ENCODE measurements at regions not wholly inside any gene's neighbourhood (a gene's known extent, or its start where the extent isn't known, plus 50 kb on each side); places are given as distances from the start of the nearest gene placed in this dataset.
"Not testable (repeated sequence)": the region's sequence is repeated elsewhere in the genome, so short reads cannot be mapped to it uniquely, and the experiment has no call there.

GRCh38 chr4:181821039-181822004 is 421.9 kb upstream of the TENM3 start:
- peak; percentile 24 for DNase-seq (ENCODE audit: low spot score)

DNA sequence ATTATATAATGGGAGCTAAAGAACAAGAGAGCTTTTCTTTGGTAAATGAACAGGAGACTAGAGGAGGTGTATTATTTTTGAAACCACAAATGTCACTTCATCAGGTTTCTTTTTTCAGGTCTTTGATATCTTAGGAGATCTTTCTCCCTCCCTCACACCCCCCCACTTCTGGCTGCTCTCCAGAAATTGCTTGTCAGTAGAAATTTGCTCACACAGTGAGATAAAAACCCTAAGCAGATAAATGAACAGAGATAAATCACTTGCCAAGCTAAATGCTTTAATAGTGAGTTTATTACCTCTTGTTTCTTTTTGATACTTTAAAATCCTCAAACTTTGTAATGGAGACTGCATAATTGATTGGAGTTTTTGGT is 421.2 kb upstream of the TENM3 start:
- no peak for DNase-seq (ENCODE audit: low spot score)

DNA sequence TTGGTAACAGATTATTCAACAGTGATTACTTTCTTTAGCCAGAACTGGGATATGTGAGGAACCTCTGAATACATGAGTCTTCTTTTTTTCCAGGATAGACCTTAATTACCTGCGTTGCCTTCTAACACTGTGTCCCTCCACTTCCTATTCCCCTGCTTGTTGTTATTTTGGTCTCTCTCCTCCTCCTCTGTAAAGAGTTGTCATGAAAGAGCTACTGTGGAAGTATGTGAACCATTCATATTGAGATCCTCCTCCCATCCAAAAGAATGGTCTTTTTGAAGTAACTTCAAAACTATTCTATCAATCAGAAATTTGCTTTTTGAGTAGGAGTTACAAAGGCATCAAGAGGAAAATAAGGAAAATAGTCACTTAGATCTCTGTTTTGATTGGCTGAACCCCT is 420.0 kb upstream of the TENM3 start:
- DNase-seq (ENCODE audit: low spot score) = no peak

GRCh38 chr4:181823645-181824044 is 419.6 kb upstream of the TENM3 start:
- DNase-seq (ENCODE audit: low spot score) = no peak

GRCh38 chr4:181825564-181825963 is 417.6 kb upstream of the TENM3 start:
- no peak for DNase-seq (ENCODE audit: low spot score)

- no peak for DNase-seq (ENCODE audit: low spot score)
Observed at GRCh38 chr4:181827246-181827645, 416.0 kb upstream of the TENM3 start.

DNA sequence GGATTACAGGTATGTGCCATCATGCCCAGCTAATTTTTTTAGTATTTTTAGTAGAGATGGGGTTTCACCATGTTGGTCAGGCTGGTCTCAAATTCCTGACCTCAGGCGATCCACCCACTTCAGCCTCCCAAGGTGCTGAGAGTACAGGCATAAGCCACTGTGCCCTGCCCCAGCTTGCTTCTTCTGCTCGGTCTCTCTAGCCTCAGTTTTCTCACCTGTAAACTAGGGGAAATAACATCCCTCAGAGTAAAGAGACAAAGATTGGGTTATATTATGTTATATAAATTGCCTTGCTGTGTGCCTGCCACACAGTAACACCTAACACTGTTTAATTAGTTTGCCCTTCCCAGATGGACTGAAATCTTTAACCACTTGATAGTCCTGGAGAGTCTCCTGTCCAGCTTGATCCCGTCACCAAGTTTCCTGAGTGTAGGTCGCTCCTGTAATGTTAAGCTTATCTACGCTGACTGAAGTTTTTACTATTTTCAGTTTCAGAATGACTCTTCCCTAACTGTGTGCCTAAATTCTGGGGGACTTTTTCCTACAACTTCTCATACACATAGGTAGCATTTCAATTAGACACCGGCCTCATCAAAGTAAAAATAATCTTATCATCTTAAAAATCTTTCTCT is 412.7 kb upstream of the TENM3 start:
- DNase-seq (ENCODE audit: low spot score) = no peak

- DNase-seq (ENCODE audit: low spot score) = no peak
Observed at GRCh38 chr4:181834071-181834470, 409.1 kb upstream of the TENM3 start.

DNA sequence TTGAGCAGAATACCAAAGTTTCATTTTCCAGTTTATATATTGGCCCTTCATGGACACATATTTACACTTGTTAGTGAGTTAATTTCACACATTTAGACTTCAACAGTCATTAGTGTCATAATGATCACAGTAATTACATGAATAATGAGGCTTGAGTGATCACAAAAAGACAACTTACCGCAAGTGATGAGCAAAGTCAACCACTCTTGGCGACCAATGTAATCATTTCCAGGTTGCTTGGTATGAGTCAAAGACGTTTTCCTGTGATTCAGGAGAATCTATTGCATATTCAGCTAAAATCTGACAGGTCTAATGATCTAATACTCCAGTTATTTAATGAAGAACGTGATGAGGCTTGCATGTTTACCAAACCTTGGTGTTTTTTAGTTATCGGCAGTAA is 407.9 kb upstream of the TENM3 start:
- no peak for DNase-seq (ENCODE audit: low spot score)

- no peak for DNase-seq (ENCODE audit: low spot score)
Observed at GRCh38 chr4:181838253-181838652, 404.9 kb upstream of the TENM3 start.

GRCh38 chr4:181843797-181844196 is 399.4 kb upstream of the TENM3 start:
- not testable (repeated sequence) for DNase-seq (ENCODE audit: low spot score)

DNA sequence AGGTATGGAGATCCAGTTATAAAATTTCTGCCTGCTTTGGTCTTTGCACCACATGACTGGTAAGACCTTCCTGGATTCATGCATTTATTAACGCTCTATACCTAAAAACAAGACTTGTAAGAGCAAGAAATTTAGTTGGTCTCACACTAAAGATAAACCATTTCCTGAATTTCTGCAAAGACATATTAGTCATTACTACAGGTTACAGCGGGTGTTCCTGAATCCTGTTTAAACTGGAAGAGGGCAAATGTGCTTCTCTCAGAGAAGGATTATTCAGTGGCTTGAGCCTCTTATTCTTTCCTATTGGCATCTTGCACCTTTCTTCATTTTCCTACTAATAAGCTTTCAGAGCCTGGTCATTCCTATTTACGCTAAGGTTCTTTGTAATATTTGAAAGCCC is 397.6 kb upstream of the TENM3 start:
- no peak for DNase-seq (ENCODE audit: low spot score)

DNA sequence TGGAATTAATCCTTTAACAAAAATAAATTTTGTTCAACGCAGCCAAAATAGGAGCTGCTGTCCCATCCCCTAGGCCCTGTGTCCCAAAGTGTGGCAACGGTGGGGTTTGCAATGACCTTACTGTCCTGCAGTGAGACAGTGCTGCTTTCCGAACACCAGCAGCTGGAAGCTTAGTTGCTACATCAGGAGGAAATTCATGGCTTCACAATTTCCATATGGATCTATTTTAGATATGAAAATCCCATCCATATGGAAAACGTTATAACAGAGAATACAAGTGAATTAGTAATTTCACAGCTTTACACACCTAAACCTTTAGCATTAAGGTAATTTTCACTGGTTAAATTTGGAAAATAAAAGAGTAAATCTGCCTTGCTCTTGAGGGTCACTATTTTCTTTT is 396.3 kb upstream of the TENM3 start:
- DNase-seq (ENCODE audit: low spot score) = no peak

DNA sequence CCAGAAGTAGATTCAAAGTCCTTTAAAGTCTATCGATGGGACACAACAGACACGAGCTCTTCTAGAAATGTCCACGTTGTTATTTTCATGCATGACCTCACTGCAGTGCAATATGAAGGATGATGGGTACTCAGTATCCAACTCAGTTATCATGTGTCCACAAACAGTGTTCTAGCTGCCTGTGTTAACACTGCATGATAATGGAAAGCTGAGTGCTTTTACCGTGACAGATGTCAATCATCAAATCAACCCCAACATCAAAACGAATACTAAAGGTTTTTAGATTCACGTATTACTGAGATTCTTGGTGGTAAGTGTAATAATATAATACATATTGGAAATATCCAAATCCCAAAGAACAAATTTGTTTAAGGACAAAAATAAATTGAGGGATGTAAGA is 394.8 kb upstream of the TENM3 start:
- DNase-seq (ENCODE audit: low spot score) = no peak

- no peak for DNase-seq (ENCODE audit: low spot score)
Observed at GRCh38 chr4:181849472-181849871, 393.7 kb upstream of the TENM3 start.

GRCh38 chr4:181853881-181854511 is 389.2 kb upstream of the TENM3 start:
- DNase-seq (ENCODE audit: low spot score) = no peak

DNA sequence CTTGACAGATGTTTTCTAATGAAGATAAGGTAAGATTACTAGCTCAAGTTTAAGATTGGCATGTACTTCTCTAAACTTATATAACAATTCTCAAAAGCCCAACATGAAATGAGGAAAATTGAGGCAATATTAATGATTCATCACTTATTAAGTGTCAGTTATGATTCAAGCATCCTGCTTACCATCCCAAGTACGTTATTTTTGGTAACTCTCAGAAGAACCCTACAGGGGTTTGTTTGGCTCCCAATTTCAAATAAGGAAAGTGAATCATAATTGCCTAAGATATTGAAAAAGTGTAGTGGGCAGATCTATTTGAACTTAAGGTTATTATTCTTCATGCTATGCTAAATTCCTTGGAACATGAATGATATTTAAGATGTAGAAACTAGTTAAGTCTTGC is 387.9 kb upstream of the TENM3 start:
- DNase-seq (ENCODE audit: low spot score) = no peak

GRCh38 chr4:181857471-181857870 is 385.7 kb upstream of the TENM3 start:
- not testable (repeated sequence) for DNase-seq (ENCODE audit: low spot score)

GRCh38 chr4:181858741-181859140 is 384.5 kb upstream of the TENM3 start:
- DNase-seq (ENCODE audit: low spot score) = no peak

DNA sequence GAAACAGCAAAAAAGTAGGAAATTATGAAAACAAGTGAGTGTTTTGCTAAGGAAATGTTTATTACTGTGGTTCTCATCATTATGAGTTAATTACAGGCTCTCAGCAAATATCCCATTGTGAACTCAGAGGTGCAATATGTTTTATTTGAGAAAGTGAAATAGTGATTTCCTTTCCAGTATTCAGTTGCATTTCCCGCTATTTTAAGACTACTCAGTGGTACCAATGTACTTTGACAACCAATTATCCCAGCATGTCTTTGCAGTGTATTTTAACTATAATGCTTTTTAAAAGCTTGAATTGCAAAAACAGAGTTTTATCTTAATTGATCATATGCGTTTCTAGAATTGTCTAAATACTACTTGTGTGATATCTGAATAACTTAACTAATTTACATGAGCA is 383.8 kb upstream of the TENM3 start:
- DNase-seq (ENCODE audit: low spot score) = no peak

DNA sequence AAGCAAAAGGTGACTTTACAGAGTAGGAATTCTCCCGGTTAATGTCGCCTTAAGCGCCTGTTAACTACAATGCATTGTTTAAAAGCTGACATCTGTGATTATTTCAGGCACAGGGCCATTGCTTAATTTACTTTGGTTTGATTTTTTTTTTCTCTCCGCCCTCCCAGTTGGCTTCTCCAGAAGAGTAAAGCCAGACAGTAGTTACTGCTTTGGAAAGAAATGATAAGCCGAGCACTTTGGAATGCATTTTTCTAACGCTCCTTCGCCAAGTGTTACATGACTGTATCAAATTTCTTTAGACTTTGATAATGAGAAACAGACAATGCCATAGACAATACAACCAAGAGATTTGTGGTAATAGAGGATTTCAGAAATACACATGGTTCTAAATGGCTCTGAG is 383.0 kb upstream of the TENM3 start:
- DNase-seq (ENCODE audit: low spot score) = peak; percentile 65

DNA sequence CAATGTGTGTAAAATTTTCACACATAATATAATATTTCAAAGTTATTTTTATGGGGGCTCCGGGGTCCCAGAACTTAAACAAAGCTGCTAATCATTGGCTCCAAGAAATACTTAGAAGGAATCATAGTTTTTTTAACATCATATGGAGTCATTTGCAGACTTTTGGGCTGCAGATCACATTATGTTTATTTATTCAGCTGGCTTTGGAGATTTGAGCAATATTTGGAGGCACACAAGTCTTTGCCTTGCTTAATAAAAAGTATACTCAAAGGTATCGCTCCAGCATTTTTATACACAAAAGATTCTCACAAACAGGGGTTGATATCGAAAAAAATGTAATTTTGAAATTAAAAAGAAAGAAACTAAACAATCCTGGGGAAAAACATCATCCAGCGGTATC is 382.5 kb upstream of the TENM3 start:
- DNase-seq (ENCODE audit: low spot score) = no peak

GRCh38 chr4:181863856-181864255 is 379.3 kb upstream of the TENM3 start:
- no peak for DNase-seq (ENCODE audit: low spot score)
